ENCODE measurements at regions not wholly inside any gene's neighbourhood (a gene's known extent, or its start where the extent isn't known, plus 50 kb on each side); places are given as distances from the start of the nearest gene placed in this dataset.
"Not testable (repeated sequence)": the region's sequence is repeated elsewhere in the genome, so short reads cannot be mapped to it uniquely, and the experiment has no call there.

- ATAC-seq (no peak), DNase-seq (no peak)
- intact Hi-C loops (cut with DNase I, micrococcal nuclease) = no loop called here
Observed at GRCh38 chr10:23715363-23715762, 276.5 kb downstream of the OTUD1 start.

DNA sequence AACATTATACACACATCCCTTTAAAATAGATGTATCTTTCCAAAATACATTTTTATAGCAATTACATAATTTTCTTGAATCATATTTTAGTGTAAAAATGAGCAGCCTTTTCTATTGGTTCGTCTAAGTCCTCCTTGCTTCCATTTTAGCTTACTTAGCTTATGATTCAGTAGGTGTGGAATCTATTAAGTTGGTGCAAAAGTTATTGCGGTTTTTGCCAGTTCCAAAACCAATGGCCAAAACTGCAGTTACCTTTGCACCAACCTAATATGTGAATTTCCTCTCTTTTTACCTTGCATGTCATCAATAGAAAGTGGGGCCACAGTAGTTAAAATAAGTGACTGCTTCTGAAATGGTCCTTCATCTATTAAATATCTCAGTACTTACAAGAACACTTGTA, 279.0 kb downstream of the OTUD1 start:
- no peak for DNase-seq
- ATAC-seq = no peak
- intact Hi-C loops (cut with DNase I, micrococcal nuclease) = no loop called here

DNA sequence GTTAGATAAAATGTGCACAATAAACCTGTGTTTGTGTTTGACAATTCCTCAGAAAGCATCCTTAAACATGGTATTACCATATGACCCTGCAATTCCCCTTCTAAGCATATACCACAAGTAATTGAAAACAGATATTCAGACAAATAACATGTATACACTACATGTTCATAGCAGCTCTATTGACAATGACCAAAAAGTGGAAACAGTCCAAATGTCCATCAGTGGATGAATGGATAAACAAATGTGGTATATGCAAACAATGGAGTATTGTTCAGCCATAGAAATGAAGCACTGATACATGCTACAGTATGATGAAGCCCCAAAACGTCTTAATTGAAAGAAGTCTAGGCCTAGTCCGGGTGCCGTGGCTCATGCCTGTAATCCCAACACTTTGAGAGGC, 280.1 kb downstream of the OTUD1 start:
- no peak for ATAC-seq
- intact Hi-C loops (cut with DNase I, micrococcal nuclease) = no loop called here

DNA sequence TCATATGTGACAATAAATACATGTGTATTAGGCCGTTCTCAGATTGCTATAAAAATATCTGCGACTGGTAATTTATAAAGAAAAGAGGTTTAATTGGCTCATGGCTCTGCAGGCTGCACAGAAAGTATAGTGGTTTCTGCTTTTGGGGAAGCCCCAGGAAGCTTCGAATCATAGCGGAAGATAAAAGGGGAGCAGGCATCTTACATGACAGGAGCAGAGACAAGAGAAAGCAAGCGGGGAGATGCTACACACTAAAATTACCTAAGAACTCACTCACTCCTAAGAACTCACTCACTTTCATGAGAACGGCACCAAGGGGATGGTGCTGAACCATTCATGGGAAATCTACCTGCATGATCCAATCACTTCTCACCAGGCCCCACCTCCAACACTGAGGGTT, 284.9 kb downstream of the OTUD1 start:
- ATAC-seq (no peak), DNase-seq (no peak)
- intact Hi-C loops (cut with DNase I, micrococcal nuclease) = no loop called here

More for the DNA sequence above, 280.1 kb downstream of the OTUD1 start:
- DNase-seq = no peak

DNA sequence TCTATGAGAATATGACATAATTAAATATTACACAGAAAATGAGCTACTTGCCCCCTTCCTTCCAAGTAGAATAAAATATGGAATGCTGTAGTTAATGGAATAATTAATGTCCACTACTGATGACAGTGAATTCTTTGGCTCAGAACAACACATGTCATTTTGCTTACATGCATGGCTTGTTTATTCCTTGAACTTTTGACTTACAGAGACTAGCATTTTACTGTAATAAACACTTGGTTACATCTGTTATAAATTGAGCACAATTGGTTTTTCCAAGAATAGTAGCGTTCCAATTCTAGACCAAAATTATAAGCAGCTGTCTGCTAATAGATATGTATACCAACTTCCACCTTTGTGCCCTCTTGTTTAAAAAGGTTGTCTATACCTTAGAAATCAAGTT, 286.7 kb downstream of the OTUD1 start:
- DNase-seq (no peak), ATAC-seq (no peak)
- intact Hi-C loops (cut with DNase I, micrococcal nuclease) = no loop called here

DNA sequence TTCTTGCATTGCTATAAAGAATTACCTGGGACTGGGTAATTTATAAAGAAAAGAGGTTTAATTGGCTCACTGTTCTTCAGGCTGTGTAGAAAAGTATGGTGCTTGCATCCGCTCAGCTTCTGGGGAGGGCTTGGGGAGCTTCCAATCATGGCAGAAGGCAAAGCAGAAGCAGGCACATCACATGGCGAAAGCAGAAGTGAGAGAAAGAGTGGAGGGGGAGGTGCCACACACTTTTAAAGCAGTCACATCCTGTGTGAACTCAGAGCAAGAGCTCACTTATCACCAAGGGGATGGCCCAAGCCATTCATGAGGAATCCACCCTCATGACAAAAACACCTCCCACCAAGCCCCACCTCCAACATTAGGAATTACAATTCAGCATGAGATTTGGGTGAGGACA, 303.5 kb downstream of the OTUD1 start:
- intact Hi-C loops (cut with DNase I, micrococcal nuclease) = no loop called here
- no peak for ATAC-seq
- DNase-seq = no peak

DNA sequence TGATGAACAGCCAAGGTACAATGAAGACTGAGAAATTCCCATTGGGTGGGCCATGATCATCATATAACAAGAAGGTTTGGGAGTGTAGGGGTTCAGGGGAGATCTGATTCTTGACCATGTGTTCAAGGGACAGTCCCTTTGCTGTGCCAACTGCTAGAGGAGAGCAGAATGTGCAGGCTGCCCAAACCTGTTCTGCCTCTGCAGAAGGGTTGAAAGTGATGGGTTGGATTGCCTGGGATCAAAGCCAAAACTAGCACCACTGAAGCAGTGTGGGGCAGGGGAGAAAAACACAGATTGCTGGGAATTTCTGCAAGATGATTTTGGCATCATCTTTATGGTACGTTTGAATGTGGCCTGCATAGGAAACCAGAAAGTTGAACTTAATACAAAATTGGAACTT, 303.9 kb downstream of the OTUD1 start:
- ATAC-seq = no peak

DNA sequence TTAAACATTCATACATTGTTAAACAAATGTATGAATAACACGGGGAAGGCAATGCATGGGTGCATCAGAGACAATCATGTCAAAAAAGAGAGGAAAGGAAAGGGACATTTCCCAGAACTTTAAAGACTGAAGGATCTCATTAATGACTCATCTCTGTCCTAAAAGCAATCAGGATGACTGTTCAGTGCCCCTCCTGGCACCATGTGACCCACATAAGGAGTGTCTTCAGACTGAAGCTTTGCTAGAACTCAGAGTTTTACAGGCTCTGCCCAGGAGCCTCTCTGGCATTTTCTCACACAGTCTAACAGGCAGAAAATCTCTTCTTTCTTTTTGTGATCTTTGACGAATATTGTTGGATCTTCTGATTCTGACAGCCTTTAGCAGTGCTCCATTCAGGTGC, 315.3 kb downstream of the OTUD1 start:
- no peak for ATAC-seq
- intact Hi-C loops (cut with DNase I, micrococcal nuclease) = no loop called here

More for the DNA sequence above, 303.9 kb downstream of the OTUD1 start:
- intact Hi-C loops (cut with DNase I, micrococcal nuclease) = no loop called here
- no peak for DNase-seq

DNA sequence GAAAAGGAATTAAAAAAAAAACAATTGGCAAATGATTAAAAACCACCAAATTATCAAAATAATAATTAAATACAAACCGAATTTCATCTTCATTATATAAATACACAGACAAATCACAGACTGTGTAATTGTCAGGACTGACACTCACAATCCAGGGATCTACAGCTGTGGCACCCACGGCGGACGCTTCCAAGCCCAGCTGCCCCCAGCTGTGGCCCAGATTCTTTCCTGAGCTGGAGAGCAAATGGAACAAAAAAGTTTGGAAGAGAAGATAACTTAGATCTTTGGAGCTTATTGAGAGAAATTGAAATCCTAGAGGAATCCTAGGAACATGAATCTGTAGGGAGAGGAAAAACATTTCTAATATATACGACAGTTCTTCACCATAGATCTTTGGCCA, 316.1 kb downstream of the OTUD1 start:
- ATAC-seq (no peak), DNase-seq (no peak)
- intact Hi-C loops (cut with DNase I, micrococcal nuclease) = no loop called here

More for the DNA sequence above, 315.3 kb downstream of the OTUD1 start:
- no peak for DNase-seq

DNA sequence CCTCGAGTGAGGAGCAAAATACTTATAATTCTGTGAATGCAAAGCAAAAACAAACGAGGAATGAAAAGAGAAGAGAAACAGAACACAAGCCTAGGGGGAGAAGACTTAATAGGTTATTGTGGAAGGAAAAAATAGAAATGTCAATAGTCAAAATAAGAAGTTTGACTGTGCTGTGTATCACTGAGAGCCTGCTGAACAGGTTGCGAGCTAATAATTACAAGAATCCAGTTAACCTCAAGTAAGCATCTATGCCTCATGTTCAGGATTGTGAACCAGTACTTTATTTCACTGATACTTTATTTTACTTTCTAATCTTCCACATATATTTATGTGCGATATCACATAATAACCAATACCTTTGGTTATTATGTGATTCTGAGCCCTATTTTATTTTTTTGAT, 316.7 kb downstream of the OTUD1 start:
- no peak for DNase-seq
- intact Hi-C loops (cut with DNase I, micrococcal nuclease) = no loop called here
- ATAC-seq = no peak

DNA sequence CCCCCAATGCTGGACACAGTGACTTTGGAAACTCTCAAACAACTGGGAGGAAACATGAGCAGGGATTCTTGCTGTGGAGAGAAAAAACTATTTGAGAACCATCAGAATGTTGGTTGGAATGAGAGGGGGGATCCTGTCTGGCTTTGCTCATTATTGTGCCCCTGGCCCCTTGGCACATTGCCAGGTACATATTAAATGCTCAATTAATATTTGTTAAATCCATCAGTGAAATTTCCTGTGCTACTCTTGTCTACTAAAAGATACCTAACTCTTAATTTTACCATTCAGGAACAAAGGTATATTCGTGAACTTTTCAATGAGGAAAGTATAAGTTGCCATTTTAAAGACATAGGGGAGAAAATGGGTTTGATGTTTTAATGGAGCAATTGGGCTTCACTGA, 329.4 kb downstream of the OTUD1 start:
- ATAC-seq (no peak), DNase-seq (no peak)
- intact Hi-C loops (cut with DNase I, micrococcal nuclease) = no loop called here

- intact Hi-C loops (cut with DNase I, micrococcal nuclease) = no loop called here
- DNase-seq (no peak), ATAC-seq (no peak)
Observed at GRCh38 chr10:23777153-23777552, 338.3 kb downstream of the OTUD1 start.

DNA sequence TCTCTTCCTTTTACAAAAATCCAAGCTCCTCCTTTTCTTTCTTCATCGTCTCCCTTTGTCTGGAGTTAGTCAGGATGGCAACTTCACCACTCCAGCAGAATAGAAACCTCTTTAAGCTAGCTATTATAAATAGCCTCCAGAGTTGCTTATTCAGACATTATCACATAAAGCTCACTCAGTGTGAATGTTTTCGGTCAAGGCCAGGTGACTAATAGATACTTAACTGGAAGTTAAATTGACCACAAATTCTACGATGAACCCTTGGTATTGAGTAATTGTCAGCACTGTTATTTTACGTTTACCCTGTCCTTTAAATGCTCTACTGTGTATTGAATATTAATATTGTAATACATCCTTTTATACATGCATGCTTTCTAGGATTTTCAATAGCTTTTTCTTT, 340.4 kb downstream of the OTUD1 start:
- intact Hi-C loops (cut with DNase I, micrococcal nuclease) = no loop called here
- no peak for DNase-seq
- no peak for ATAC-seq

DNA sequence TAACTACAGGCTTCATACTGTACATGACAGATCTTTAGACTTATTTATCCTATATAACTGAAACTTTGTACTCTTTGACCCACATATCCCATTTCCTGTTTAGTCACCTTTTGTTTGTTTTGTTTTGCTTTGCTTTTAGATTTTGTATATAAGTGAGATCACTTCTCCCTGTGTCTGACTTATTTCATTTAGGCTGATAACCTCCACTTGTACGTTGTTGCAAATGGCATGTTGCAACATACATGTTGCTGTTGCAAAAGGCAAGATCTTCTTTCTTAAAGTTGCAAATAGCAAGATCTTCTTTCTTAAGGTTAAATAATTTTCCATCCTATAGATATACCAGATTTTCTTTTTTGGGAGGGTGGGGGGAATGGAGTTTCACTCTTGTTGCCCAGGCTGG, 341.5 kb downstream of the OTUD1 start:
- intact Hi-C loops (cut with DNase I, micrococcal nuclease) = no loop called here
- DNase-seq (no peak), ATAC-seq (no peak)

- intact Hi-C loops (cut with DNase I, micrococcal nuclease) = no loop called here
- ATAC-seq (no peak), DNase-seq (no peak)
Observed at GRCh38 chr10:23786594-23786993, 347.7 kb downstream of the OTUD1 start.

DNA sequence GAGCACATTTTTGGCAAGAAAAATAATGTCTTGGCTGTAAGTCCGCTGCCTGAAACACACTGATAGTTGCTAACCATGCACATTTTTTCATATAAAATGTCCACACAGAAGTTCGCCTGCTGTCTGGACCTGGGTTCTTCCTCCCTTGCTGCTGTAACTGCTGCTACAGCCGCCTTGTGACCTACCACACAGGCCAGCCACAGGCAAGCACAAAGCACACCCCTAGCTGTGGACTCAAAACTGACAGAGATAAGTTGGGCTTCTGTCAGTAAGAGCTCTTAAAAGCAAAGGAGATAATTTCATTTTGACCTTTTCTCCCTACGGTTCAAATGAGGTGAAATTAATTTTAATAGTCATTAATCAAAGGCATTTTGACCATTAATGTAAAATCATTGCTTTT, 354.7 kb downstream of the OTUD1 start:
- DNase-seq = no peak
- intact Hi-C loops (cut with DNase I, micrococcal nuclease) = no loop called here

DNA sequence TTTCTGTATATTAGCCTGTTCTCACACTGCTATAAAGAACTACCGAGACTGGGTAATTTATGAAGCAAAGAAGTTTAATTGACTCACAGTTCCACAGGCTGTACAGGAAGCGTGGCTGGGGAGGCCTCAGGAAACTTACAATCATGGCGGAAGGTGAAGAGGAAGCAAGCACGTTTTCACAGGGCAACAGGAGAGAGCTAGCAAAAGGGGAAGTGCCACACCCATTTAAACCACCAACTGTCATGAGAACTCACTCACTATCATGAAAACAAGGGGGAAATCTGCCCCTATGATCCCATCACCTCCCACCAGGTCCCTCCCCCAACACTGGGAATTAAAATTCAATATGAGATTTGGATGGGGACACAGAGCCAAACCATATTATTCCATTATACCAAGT, 358.6 kb downstream of the OTUD1 start:
- ATAC-seq; intact Hi-C loops (cut with DNase I, micrococcal nuclease); DNase-seq: not testable (repeated sequence)

More for the DNA sequence above, 354.7 kb downstream of the OTUD1 start:
- no peak for ATAC-seq

GRCh38 chr10:23804125-23804524, 365.2 kb downstream of the OTUD1 start:
- no peak for DNase-seq
- no peak for ATAC-seq
- intact Hi-C loops (cut with DNase I, micrococcal nuclease) = no loop called here

GRCh38 chr10:23813687-23814086, 374.8 kb downstream of the OTUD1 start:
- no peak for DNase-seq
- intact Hi-C loops (cut with DNase I, micrococcal nuclease) = no loop called here
- ATAC-seq = no peak

DNA sequence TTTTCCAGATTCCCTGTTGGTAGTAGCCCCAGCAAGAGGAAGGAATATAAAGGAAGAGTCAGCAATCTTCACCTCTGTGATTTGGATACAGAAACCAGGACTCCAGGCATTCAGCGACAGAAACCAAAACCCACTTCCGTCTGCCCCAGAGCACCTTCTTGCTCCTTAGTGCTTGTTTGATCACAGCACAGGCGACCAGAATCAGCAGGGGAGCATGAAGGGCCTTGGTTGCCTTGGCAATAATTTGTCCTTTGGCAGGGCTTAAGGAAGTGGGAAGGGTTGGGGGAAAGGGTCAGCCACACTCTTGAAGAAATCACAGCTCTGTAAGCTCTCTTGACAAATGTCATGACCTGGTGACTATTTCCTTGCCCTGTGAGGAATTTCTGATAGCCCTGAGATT, 379.6 kb downstream of the OTUD1 start:
- intact Hi-C loops (cut with DNase I, micrococcal nuclease) = no loop called here
- DNase-seq = no peak
- ATAC-seq = no peak

GRCh38 chr10:23820792-23821191, 381.9 kb downstream of the OTUD1 start:
- ATAC-seq (no peak), DNase-seq (no peak)
- intact Hi-C loops (cut with DNase I, micrococcal nuclease) = no loop called here

DNA sequence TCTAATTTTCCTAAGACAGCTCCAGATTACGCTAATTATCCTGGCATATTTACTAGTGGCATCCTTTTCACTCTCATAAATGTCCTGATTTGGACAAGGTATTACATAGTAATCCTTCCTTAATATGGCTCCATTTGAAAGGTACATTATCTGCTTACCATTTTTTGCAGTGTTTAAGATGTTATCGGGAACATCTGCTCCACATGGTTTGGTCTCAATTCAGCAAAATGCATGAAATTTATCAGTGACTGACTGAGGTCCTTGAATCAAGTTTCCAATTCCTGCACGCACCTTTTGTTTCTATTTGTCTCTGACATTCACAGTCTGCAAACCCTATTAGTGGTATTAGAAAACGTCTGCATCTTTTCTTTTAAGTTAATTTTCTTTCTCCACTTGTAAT, 384.1 kb upstream of the KIAA1217 start:
- no peak for ATAC-seq
- intact Hi-C loops (cut with DNase I, micrococcal nuclease) = no loop called here
- no peak for DNase-seq

Data from left colon (tissue), 2 donors.